AG10803 (cell line): ENCODE measurements at regions not wholly inside any gene's neighbourhood (a gene's known extent, or its start where the extent isn't known, plus 50 kb on each side); places are given as distances from the start of the nearest gene placed in this dataset.
"Not testable (repeated sequence)": the region's sequence is repeated elsewhere in the genome, so short reads cannot be mapped to it uniquely, and the experiment has no call there.

Experiments
- DNase-seq: peaks from one replicate; pipeline ENCODE4 v3.0.0; 2010; ENCODE audit warnings: low read depth
- H3K4me3 ChIP-seq: 2 replicates; pipeline ENCODE4 v1.5.1; 2011; ENCODE audit warnings: mild to moderate bottlenecking, low read length, control low read depth
- TF ChIP-seq, protein P1 (sequence below): conservative IDR thresholded peaks from 2 replicates; pipeline ENCODE4 v1.5.1; 2011; ENCODE audit warnings: mild to moderate bottlenecking, low read length, control low read depth, inconsistent platforms

DNA sequence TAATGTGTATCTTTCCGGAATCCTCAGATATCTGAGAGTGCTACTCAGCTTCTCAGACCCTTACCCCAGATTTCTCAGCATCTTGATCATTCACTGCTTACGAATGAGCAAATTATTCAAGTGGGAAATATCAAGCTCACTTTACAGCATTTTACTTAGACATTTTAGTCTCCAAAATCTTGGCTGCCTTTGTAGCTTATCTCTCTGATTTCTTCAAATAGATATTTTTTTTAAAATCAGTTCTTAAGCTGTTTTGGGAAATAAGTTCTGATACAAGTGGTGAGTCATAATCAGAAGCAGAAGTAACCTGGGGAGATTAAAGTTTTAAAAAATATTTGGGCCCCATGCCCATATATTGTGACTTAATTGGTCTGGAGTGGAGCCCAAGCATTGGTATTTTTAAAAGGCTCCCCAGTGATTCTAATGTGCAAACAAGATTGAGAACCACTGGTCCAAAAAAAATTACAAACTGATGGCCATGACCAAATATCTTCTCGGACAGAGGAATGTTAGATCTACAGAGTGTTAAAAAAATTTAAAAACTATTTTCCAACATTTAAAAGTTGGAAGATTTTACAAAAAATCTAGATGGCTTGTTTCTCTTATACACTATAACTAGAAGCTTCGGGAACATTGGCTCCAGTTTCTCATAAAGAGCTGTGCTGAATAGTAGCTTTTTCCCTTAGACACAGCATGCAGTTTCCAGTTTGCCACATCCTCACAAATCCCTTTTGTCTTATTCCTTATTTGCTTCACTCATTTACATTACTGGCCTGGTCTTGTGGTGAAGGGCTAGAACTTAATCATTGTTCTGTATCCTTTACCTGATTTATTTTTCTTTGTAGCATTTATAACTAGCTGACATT is 87.8 kb upstream of the BMAL1 start:
- TF ChIP-seq, protein P1, sequence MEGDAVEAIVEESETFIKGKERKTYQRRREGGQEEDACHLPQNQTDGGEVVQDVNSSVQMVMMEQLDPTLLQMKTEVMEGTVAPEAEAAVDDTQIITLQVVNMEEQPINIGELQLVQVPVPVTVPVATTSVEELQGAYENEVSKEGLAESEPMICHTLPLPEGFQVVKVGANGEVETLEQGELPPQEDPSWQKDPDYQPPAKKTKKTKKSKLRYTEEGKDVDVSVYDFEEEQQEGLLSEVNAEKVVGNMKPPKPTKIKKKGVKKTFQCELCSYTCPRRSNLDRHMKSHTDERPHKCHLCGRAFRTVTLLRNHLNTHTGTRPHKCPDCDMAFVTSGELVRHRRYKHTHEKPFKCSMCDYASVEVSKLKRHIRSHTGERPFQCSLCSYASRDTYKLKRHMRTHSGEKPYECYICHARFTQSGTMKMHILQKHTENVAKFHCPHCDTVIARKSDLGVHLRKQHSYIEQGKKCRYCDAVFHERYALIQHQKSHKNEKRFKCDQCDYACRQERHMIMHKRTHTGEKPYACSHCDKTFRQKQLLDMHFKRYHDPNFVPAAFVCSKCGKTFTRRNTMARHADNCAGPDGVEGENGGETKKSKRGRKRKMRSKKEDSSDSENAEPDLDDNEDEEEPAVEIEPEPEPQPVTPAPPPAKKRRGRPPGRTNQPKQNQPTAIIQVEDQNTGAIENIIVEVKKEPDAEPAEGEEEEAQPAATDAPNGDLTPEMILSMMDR: no peak
- peak; percentile 29 for DNase-seq
- no peak overlapping the region for H3K4me3 ChIP-seq

DNA sequence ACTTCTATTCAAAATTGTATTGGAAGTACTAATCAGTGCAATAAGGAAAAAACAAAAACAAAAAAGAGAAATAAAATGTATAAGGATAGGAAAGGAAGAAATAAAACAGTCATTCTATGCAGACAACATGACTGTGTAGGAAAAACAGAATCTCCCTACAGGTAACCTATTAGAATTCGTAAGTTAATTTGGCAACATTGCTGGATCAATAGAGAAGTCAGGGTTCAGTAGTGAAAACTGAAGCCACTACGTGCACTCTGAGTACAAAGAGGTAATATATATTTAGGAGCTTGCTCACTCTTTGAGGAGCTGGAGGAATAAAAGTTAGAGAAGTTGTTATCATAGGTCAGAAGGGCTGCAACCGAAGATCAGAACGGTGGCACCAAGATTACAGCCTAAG is 84.0 kb upstream of the BMAL1 start:
- no peak for DNase-seq
- TF ChIP-seq, protein P1: no peak

DNA sequence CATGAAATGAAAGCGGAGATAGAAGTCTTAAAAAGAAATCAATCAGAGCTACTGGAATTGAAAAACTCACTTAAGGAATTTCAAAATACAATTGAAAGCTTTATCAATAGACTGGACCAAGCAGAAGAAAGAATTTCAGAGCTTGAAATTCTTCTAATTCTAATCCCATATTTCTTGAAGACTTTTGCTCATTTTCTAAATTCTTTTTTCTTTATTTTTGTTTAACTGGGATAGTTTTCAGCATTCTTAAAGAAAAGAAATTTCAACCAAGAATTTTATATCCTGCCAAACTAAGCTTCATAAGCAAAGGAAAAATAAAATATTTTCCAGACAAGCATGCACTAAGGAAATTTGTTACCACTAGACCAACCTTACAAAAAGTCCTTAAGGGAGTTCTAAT is 80.2 kb upstream of the BMAL1 start:
- H3K4me3 ChIP-seq, DNase-seq: not testable (repeated sequence)

More for the DNA sequence above, 84.0 kb upstream of the BMAL1 start:
- no peak overlapping the region for H3K4me3 ChIP-seq

DNA sequence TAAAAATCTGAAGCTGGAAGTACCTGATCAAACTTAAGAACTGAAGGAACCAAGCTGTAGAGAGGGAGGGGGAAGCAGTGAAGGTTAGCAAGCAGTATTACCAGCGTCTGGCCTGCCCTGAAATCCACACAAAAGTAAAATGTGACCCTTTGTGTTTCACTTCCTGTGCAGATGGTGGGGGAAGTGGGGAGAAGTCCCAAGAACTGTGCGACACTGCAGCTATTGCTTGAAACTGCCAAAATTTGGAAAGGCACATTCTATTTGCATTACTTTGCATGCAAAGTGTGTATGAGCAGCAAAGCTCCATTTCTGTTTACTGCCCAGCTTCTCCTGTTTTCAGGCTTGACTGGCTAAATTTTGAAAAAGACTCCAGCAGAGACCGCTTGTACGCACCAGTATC is 72.1 kb upstream of the BMAL1 start:
- TF ChIP-seq, protein P1: no peak
- H3K4me3 ChIP-seq: no peak overlapping the region
- DNase-seq: no peak

DNA sequence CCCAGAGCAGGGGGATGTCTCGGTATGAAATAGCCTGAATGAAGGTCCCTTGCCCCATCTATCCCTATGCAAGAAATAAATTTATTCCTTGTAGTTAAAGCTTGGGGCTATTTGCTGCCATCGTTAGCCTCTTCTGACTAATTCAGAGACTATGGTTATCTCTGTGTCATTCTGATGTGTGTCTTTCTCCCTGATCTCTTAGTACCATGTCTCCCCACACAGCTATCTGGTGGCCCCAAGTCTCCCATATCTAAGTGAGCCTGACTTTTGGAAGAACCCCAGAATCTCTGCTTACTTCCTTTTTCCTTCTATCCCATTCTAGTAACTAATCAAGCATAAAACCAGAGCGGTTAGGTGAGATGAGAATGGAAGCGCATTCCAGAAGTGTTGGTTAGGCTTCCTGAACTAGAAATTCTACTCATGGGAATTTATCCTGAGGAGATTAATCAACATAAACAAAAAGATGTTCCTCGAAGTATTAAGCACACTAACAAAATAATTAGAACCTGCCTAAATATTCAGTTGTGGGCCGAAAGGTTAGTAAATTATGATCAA is 71.4 kb upstream of the BMAL1 start:
- H3K4me3 ChIP-seq: no peak overlapping the region
- DNase-seq: no peak
- TF ChIP-seq, protein P1: no peak

DNA sequence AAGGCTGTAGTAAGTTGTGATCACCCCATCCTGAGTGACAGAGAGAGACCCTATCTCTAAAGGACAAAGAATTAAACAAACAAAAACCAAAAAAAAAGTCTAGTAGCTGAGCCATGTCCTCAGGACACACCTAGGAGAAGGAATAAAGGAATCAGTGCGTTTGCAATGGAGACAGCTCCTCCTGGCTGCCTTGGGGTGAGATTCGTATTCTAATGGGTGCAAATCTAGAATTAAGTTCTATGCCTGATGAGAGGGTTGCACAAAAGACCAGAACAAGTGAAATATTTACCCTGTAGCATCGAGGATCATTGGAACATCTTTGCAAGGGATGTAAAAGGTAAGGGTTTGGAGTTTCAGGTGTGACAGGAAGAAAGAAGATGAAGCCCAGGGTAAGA is 70.3 kb upstream of the BMAL1 start:
- TF ChIP-seq, protein P1: peak; percentile 33
- H3K4me3 ChIP-seq: peak overlapping the region; percentile 47
- no peak for DNase-seq

DNA sequence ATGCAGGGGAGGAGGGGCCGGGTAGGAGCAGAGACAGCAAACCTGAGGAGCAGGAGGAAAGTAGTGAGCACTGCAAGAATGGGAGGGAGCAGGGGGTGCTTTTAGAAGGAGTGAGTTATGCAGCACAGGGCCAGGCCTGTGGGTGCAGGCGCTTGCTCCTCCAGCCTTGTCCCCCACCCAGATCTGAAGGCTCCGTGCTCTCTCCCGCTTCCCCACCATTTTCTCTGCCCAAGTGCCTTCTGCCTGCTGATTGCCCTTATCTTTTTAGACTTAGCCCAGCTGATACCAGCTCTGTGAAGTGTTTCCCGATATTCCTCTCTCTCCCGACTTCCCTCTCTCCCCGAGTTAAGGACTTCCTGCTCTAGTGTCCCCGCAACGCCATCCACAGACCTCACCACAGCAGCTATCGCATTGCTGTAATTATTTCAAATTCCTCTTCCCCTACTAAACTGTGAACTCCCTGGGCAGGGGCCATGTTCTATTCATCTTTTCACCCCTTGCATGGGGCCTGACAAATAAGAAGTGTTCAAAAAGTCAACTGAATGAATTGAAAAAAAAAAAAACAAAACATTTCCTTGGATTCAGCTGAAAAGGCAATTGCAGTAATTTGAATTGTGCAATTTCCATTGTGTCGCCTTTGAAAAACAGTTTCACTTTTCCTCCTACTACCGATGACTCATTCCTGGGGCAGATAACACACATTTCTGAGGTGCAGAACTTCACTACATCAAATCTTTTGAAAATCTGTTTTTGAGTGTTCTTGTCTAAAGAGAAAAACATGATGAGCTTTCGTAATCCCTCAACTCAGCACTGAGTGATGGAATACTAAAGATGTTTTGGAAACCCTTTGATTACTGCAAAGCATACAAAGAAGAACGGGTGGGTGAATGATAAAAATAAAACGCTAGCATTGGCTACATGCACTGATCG is 69.7 kb upstream of the BMAL1 start:
- peak overlapping the region; percentile 47 for H3K4me3 ChIP-seq
- peak; percentile 85 for DNase-seq
- TF ChIP-seq, protein P1: no peak
